SK-N-MC (cell line): ENCODE measurements at regions not wholly inside any gene's neighbourhood (a gene's known extent, or its start where the extent isn't known, plus 50 kb on each side); places are given as distances from the start of the nearest gene placed in this dataset.

Experiments used
- EZH2 ChIP-seq: fragments of 200-600 bp; sonication (generic); IDR thresholded peaks from one replicate; pipeline ENCODE4 v1.6.1; 2017; ENCODE audit warnings: antibody characterized with exemption
- FOXP2 ChIP-seq: optimal IDR thresholded peaks from 2 replicates; pipeline ENCODE3; 2011; ENCODE audit warnings: mild to moderate bottlenecking, moderate library complexity; ENCODE audit not compliant: insufficient read depth; ENCODE audit errors: extremely low read length, control extremely low read depth
- POLR2AphosphoS5 ChIP-seq: IDR thresholded peaks from 2 replicates; pipeline ENCODE4 v1.6.1; 2012; ENCODE audit warnings: mild to moderate bottlenecking, low read depth, low read length, borderline replicate concordance

- TF ChIP-seq EZH2 (no peak), POLR2AphosphoS5 (no peak), FOXP2 (no peak)
Observed at GRCh38 chr4:52343595-52343994, 292.5 kb downstream of the SPATA18 start.
